ENCODE measurements at regions not wholly inside any gene's neighbourhood (a gene's known extent, or its start where the extent isn't known, plus 50 kb on each side); places are given as distances from the start of the nearest gene placed in this dataset.

DNA sequence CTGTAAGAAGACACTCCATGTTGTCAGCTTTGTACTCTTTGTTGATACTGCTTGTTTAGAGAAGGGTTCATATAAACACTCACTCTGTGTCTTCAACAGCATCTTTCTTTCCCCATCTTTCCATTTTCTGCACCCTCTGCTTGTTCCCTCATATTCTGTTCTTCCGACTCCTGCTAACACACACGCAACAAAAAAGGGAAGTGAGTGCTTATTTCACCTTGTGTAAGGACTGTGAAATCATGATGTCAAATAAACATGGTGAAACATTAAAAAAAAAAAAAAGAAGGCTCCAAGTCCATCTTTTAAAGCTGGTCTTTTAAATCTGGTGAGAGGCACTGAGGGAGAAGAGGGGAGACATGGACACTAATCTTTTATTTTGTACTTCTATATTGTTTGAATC lies 145.4 kb downstream of the RPAP3 start:
- no peak for DNase-seq (ENCODE audit: low read depth in 3 of 3)

- DNase-seq (ENCODE audit: low read depth in 3 of 3), result no peak
Measured at GRCh38 chr12:47558625-47559345, 147.0 kb downstream of the RPAP3 start.

DNA sequence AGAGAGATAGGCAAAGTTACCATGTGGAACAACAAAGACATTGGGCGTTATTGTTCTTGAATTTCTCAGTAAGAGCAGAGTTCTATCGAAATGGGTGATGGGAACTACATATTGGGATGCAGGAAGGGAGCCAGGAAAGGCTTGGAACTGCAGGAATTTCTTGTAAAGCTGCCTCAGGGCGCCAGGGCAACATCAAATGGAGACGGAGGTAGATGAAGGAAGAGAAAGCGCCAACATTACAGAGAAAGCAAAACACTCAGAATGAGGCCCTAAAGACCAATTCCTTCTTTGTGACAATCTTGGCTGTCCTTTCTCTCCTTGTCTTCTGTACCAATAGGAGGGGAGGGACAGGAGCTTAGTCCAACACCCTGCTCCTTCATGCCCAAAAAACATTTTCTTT lies 148.4 kb downstream of the RPAP3 start:
- DNase-seq (ENCODE audit: low read depth in 3 of 3), result no peak

- no peak for DNase-seq (ENCODE audit: low read depth in 3 of 3)
Measured at GRCh38 chr12:47556261-47557030, 149.4 kb downstream of the RPAP3 start.

DNA sequence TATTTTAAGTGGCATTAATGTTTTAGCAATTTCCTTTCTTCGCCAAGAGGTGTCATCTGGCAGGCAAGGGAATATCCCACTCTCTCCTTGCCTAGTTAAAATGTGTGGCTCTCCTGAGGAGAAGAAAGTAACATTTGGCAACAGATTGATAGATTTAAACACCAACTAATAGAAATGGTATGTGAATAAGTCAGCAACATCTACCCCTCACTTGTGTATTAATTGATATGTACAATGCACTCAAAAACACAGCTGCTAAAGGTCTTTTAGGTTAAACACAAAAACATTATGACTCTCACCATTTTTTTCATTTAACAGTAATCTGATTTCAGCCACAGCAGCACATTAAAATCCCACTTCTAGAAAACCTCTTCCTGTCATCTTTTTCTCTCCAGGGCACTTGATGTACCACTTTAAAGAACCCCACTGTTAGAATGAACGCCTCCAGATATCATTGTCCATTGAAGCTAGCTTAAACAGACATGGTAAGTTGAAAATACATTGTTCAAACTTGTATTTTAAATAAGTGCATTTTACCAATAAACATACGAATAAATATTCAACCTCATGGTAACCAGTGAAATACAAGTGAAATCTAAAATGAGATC lies 151.7 kb downstream of the RPAP3 start:
- no peak for DNase-seq (ENCODE audit: low read depth in 3 of 3)

DNA sequence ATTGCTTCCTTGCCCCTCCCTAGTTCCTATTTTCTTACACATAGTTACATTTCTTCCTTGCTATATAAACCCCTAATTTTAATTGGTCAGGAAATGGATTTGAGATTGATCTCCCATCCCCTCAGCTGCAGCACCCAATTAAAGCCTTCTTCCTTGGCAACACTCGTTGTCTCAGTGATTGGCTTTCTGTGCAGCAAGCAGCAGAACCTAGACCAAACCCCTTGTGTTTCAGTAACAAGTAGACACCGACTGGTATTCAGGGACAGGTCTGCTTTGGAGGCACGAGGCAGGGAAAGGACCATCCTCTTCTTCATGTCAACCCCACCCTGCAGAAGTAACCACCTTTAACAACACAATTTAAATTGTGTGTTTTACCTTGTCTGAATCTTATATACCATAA lies 152.6 kb downstream of the RPAP3 start:
- no peak for DNase-seq (ENCODE audit: low read depth in 3 of 3)

DNA sequence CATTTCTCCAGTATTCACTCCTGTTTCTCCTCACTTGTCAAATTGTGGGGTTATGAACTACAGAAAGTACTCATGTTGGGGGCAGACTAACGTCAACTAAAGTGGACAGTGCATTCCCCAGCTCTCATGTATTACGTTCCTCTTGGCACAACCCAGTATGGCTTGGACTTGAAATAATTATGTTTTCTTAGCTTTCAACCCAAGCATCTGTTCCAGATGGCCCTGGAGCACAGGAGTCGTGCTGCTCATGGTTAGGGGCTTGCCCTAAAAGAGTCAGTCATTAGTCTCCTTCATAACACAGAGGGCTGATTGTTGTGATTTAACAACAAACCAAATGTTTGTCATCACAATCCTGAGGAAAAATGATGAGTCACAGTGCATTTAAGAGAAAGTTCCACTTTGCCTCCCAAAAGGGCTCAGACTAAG lies 154.4 kb downstream of the RPAP3 start:
- DNase-seq (ENCODE audit: low read depth in 3 of 3), result no peak

GRCh38 chr12:47549258-47549657 lies 156.6 kb downstream of the RPAP3 start:
- DNase-seq (ENCODE audit: low read depth in 3 of 3), result peak in 1 of 3 experiments; percentile 11

DNA sequence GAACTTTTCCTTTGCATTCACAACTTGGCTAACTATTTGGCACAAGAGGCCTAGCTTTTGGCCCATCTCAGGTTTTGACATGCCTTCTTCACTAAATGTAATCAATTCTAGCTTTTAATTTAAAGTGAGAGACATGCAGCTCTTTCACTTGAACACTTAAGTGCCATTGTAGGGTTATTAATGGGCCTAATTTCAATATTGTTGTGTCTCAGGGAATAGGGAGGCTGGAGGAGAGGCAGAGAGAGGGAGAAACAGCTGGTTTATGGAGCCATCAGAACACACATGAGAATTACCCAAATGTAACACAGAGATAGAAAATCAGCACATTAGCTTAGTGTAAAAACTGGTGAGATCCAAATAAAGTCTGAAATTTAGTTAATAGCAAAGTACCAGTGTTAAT lies 157.4 kb downstream of the RPAP3 start:
- no peak for DNase-seq (ENCODE audit: low read depth in 3 of 3)

GRCh38 chr12:47547077-47547476 lies 158.8 kb downstream of the RPAP3 start:
- no peak for DNase-seq (ENCODE audit: low read depth in 3 of 3)

DNA sequence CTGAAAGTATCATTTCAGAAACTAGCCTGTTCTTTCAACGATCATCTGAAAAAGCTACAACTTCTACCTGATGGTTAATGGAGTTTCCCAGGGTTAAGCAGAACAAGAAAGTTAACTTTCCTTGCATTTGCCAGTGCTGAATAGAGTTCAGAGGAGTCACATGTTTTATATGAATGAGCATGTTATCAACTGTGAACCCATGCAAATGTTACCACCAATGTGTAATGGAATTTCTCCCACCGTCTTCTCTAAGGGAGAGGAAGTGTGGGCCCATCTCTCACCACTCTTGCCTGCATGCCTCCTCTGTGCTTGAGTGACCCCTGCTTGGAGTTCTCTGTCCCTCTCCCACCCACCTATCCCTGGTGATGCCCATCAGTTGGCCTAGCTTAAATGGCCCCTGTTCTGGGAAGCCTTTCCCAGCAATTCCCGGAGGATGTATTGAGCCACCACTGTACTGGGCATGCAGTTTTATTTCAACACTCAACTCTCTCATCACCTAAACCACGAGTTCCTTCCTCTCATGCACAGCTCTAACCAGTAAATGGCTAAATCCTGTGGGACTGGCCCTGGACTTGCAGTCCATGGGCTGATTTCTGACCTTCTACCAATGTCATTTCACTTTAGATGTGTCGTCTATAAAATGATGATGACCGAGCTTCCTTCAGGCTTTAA lies 159.8 kb downstream of the RPAP3 start:
- no peak for DNase-seq (ENCODE audit: low read depth in 3 of 3)

DNA sequence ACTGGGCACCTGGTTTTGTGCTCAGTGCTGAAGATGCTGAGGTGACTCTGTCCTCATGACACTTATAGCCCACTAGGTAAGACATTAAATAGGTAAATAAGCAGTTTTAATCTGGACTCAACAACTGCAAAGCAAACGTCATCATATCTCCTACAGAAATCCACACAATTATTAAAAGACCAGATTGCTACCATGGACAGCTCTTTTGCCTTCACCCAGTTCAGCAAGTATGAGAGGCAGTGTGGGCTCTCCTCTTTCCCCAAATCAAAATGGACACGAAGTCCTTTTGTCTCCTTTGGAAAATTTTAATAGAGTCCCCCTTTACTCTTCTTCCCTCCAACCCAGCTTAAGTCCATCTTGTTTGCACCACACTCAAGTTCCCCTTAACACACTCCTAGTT lies 171.1 kb downstream of the RPAP3 start:
- no peak for DNase-seq (ENCODE audit: low read depth in 3 of 3)

DNA sequence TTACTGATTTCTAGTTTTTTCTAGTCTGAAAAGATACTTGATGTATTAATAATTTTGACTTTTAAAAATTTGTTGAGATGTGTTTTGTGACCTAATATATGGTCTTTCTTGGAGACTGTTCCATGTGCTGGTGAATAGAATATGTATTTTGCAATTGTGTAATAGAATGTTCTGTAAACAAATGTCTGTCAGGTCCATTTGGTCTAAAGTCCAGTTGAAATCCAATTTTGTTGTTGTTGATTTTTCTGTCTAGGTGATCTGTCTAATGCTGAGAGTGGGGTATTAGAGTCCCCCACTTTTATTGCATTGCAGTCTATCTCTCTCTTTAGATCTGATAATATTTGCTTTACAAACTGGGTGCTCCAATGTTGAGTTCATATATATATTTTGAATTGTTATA lies 175.8 kb downstream of the RPAP3 start:
- DNase-seq (ENCODE audit: low read depth in 3 of 3), result no peak

GRCh38 chr12:47527816-47528215 lies 178.0 kb downstream of the RPAP3 start:
- no peak for DNase-seq (ENCODE audit: low read depth in 3 of 3)

- no peak for DNase-seq (ENCODE audit: low read depth in 3 of 3)
Measured at GRCh38 chr12:47520029-47520428, 185.8 kb downstream of the RPAP3 start.

DNA sequence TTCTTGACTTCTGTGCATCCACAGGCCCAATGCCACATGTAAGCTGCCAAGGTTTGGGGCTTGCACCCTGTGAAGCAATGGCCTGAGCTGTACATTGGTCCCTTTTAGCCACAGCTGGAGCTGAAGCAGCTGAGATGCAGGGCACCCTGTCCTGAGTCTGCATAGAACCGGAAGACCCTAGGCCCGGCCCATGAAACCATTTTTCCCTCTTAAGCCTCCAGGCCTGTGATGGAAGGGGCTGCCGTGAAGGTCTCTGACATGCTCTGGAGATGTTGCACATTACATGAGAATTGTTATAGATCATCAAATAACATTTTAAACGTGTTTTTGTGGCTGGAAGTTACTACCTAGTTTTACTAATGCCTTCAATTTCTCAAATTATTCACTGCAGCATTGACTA lies 188.7 kb downstream of the RPAP3 start:
- DNase-seq (ENCODE audit: low read depth in 3 of 3), result no peak

DNA sequence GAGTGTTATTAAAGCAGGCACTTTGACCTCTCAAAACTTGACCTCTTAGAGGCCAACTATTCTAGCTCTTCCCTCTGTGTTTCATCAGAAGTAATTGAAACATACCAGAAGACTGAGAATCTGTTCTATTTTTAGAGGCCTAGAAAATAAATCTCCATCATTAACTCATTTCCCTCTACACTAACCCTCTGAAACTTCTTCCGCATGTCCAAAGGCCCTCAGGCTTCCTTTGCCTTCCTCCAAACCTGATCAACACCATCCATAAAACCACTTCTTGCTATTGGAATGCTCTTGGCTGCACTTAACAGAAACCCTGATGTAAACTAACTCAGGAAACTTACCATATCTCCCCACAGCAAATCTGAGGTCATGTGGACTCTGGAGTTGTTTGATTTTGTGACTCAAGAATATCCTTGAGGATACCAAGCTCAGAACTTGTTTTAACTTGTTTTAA lies 196.4 kb downstream of the RPAP3 start:
- no peak for DNase-seq (ENCODE audit: low read depth in 3 of 3)

- DNase-seq (ENCODE audit: low read depth in 3 of 3), result no peak
Measured at GRCh38 chr12:47507221-47507620, 198.6 kb downstream of the RPAP3 start.

- DNase-seq (ENCODE audit: low read depth in 3 of 3), result no peak
Measured at GRCh38 chr12:47504775-47505446, 200.9 kb downstream of the RPAP3 start.

GRCh38 chr12:47493801-47494200 lies 212.0 kb downstream of the RPAP3 start:
- DNase-seq (ENCODE audit: low read depth in 3 of 3), result no peak

DNA sequence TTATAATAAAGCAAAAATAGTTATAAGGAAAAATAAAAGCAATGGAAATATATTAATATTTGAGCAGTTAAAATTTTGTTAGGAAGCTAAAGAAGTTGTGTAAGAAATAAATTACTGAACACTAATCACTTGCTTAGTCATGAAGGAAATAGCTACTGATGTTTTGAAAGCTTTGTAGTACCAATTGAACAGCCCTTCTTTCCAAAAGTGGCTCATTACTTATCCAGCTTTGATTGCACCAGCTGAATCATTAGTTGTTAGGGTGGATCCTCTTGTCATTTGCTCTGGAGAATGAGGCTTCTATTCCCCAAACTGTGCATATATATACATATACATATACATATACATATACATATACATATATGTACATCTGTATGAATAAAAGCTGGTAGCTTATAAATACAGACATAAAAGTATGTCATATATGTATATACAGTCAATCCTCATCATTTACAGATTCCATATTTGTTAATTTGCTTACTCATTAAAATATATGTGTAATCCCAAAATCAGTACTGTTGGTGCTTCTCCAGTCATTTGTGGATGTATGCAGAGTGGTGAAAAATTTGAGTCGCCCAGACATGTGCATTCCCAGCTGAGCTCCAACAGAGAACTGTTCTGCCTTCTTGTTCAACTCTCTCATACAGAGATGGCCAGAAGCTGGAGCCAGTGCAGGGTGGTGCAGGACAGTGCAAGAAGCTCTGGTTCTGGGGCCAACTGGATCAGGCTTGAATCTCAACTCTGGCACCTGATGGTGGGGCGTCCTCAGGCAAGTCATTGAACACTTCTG lies 214.1 kb downstream of the RPAP3 start:
- DNase-seq (ENCODE audit: low read depth in 3 of 3), result no peak
